SU-DHL-6 (cell line): ENCODE measurements at regions not wholly inside any gene's neighbourhood (a gene's known extent, or its start where the extent isn't known, plus 50 kb on each side); places are given as distances from the start of the nearest gene placed in this dataset.

Source experiments
- EZH2phosphoT487 ChIP-seq: fragments of 200-600 bp; sonication (generic), shearing (Covaris generic); conservative IDR thresholded peaks from 2 replicates; pipeline ENCODE4 v1.6.1; 2018; ENCODE audit warnings: mild to moderate bottlenecking, antibody characterized with exemption, low read length, moderate library complexity, mixed read lengths
- TF ChIP-seq, protein P1 (sequence below): fragments of 200-600 bp; sonication (generic); IDR thresholded peaks from one replicate; pipeline ENCODE4 v1.5.1; 2017; ENCODE audit warnings: antibody characterized with exemption, mild to moderate bottlenecking, low read length, moderate library complexity; ENCODE audit not compliant: insufficient read depth, poor library complexity, severe bottlenecking

DNA sequence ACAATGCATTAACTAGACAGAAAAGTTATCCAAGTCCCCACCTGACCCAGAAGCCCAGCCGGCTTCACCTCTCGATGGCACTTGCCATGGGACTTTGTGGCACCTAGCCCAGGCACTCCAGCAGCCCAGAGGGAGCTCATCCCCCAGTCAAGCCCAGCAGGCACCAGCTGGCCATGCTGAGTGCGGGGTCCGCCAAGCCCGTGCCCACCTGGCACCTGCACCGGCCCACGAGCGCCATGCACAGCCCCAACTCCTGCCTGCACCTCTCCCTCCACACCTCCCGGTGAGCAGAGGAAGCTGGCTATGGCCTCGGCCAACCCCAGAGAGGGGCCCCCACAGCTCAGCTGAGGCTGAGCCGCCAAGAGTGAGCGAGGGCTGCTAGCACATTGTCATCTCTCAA, 1759.1 kb downstream of the OLFM4 start:
- TF ChIP-seq, protein P1, sequence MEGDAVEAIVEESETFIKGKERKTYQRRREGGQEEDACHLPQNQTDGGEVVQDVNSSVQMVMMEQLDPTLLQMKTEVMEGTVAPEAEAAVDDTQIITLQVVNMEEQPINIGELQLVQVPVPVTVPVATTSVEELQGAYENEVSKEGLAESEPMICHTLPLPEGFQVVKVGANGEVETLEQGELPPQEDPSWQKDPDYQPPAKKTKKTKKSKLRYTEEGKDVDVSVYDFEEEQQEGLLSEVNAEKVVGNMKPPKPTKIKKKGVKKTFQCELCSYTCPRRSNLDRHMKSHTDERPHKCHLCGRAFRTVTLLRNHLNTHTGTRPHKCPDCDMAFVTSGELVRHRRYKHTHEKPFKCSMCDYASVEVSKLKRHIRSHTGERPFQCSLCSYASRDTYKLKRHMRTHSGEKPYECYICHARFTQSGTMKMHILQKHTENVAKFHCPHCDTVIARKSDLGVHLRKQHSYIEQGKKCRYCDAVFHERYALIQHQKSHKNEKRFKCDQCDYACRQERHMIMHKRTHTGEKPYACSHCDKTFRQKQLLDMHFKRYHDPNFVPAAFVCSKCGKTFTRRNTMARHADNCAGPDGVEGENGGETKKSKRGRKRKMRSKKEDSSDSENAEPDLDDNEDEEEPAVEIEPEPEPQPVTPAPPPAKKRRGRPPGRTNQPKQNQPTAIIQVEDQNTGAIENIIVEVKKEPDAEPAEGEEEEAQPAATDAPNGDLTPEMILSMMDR = no peak
- TF ChIP-seq EZH2phosphoT487 = no peak
